Hepatocyte (in vitro differentiated cells): ENCODE measurements at regions not wholly inside any gene's neighbourhood (a gene's known extent, or its start where the extent isn't known, plus 50 kb on each side); places are given as distances from the start of the nearest gene placed in this dataset.

ENCODE experiments used
- DNase-seq: peaks from one replicate; pipeline ENCODE4 v3.0.0-alpha.2; 2016; ENCODE audit warnings: low spot score
- H2AFZ ChIP-seq: fragments of 200-600 bp; sonication (generic); 2 replicates; pipeline ENCODE4 v1.6.0; 2016; ENCODE audit warnings: antibody characterized with exemption, mild to moderate bottlenecking
- H3K27ac ChIP-seq: fragments of 200-600 bp; sonication (generic); 2 replicates; pipeline ENCODE4 v1.5.1; 2016; ENCODE audit warnings: mild to moderate bottlenecking
- H3K27me3 ChIP-seq: fragments of 200-600 bp; sonication (generic); 2 replicates; pipeline ENCODE4 v1.6.1; 2016
- H3K36me3 ChIP-seq: fragments of 200-600 bp; sonication (generic); replicated peaks from 2 replicates; pipeline ENCODE4 v1.5.1; 2016; ENCODE audit warnings: low read depth; ENCODE audit not compliant: insufficient read depth
- H3K4me1 ChIP-seq: fragments of 200-600 bp; sonication (generic); 2 replicates; pipeline ENCODE4 v1.5.1; 2016; ENCODE audit warnings: mild to moderate bottlenecking, moderate library complexity; ENCODE audit not compliant: insufficient read depth
- H3K4me2 ChIP-seq: fragments of 200-600 bp; sonication (generic); 2 replicates; pipeline ENCODE4 v1.6.0; 2016
- H3K4me3 ChIP-seq: fragments of 200-600 bp; sonication (generic); 2 replicates; pipeline ENCODE4 v1.5.1; 2016; ENCODE audit warnings: mild to moderate bottlenecking
- H3K79me2 ChIP-seq: fragments of 200-600 bp; sonication (generic); 2 replicates; pipeline ENCODE4 v1.6.0; 2017; ENCODE audit warnings: mild to moderate bottlenecking
- H3K9me2 ChIP-seq: fragments of 200-600 bp; sonication (generic); replicated peaks from 2 replicates; pipeline ENCODE4 v1.6.0; 2017; ENCODE audit warnings: mild to moderate bottlenecking; ENCODE audit not compliant: insufficient read depth
- H3K9me3 ChIP-seq: fragments of 200-600 bp; sonication (generic); 2 replicates; pipeline ENCODE4 v1.5.1; 2016; ENCODE audit warnings: low read depth, mild to moderate bottlenecking
- H4K20me1 ChIP-seq: fragments of 200-600 bp; sonication (generic); 2 replicates; pipeline ENCODE4 v1.6.0; 2016; ENCODE audit warnings: mild to moderate bottlenecking; ENCODE audit not compliant: insufficient read depth, poor library complexity, severe bottlenecking
- EZH2 ChIP-seq: fragments of 200-600 bp; sonication (generic); IDR thresholded peaks from 2 replicates; pipeline ENCODE4 v1.6.1; 2016; ENCODE audit warnings: antibody characterized with exemption, mild to moderate bottlenecking, borderline replicate concordance
- EZH2phosphoT487 ChIP-seq: fragments of 200-600 bp; sonication (generic); IDR thresholded peaks from one replicate; pipeline ENCODE4 v1.6.1; 2018; ENCODE audit warnings: antibody characterized with exemption, mild to moderate bottlenecking, low read depth, moderate library complexity; ENCODE audit not compliant: unreplicated experiment, severe bottlenecking
- WGBS: methylation state at CpG from one replicate; pipeline ENCODE4 v1.1.6; 2016; ENCODE audit warnings: low lambda C conversion rate; ENCODE audit errors: missing lambda C conversion rate; 5-methylcytosine and 5-hydroxymethylcytosine counted together
- TF ChIP-seq, protein P1 (sequence below): fragments of 200-600 bp; sonication (generic); IDR thresholded peaks from 2 replicates; pipeline ENCODE4 v1.5.1; 2016; ENCODE audit warnings: antibody characterized with exemption, mild to moderate bottlenecking; ENCODE audit not compliant: poor library complexity

DNA sequence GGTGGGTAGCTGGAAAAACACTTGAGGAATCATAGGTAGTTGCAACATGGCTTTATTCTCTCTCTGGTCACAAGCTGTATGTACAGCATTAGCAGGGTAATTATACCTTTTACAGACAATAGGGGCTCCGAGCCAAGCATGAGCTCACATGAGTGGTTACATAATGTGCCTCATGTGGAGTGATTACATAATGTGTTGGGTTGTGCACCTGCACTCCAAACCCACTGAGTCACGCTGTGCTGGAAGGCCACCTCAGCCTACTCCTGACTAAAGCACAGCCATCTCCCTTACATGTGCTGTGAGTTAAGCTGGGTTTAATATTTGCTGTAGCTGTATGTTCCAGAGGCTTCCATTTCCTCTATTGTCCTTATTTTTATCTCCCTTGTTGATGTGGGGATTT, 348.7 kb upstream of the SEMA3C start:
- H3K9me2 ChIP-seq = no peaks in the 10 kb centered on the region
- no peaks in the 10 kb centered on the region for H3K4me1 ChIP-seq
- H4K20me1 ChIP-seq = no peaks in the 10 kb centered on the region
- H3K4me2 ChIP-seq = no peak overlapping the region
- H3K9me3 ChIP-seq = no peaks in the 10 kb centered on the region
- no peak overlapping the region for H2AFZ ChIP-seq
- 45% methylated on average over 2 of the region's 2 CpGs for WGBS
- no peaks in the 10 kb centered on the region for H3K36me3 ChIP-seq
- no peak overlapping the region for H3K27ac ChIP-seq
- H3K4me3 ChIP-seq = no peak overlapping the region
- TF ChIP-seq EZH2 (no peak), EZH2phosphoT487 (no peak)
- TF ChIP-seq, protein P1, sequence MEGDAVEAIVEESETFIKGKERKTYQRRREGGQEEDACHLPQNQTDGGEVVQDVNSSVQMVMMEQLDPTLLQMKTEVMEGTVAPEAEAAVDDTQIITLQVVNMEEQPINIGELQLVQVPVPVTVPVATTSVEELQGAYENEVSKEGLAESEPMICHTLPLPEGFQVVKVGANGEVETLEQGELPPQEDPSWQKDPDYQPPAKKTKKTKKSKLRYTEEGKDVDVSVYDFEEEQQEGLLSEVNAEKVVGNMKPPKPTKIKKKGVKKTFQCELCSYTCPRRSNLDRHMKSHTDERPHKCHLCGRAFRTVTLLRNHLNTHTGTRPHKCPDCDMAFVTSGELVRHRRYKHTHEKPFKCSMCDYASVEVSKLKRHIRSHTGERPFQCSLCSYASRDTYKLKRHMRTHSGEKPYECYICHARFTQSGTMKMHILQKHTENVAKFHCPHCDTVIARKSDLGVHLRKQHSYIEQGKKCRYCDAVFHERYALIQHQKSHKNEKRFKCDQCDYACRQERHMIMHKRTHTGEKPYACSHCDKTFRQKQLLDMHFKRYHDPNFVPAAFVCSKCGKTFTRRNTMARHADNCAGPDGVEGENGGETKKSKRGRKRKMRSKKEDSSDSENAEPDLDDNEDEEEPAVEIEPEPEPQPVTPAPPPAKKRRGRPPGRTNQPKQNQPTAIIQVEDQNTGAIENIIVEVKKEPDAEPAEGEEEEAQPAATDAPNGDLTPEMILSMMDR = no peak
- no peak for DNase-seq
- H3K79me2 ChIP-seq = no peaks in the 10 kb centered on the region
- H3K27me3 ChIP-seq = no peaks in the 10 kb centered on the region

DNA sequence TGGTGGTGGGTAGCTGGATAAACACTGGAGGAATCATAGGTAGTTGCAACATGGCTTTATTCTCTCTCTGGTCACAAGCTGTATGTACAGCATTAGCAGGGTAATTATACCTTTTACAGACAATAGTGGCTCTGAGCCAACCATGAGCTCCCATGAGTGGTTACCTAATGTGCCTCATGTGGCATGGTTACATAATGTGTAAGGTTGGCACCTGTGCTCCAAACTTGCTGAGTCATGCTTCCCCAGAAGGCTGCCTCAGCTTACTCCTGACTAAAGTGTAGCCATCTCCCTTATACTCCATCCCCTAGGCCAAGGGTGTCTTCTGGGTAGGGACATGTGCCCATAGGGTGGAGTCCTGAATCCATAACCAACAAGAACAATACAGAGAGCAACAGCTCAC, 345.3 kb upstream of the SEMA3C start:
- Histone ChIP-seq H3K36me3 (no peaks in the 10 kb centered on the region), H4K20me1 (no peaks in the 10 kb centered on the region), H3K27ac (no peak overlapping the region), H3K9me2 (no peaks in the 10 kb centered on the region), H3K4me1 (no peaks in the 10 kb centered on the region), H3K4me3 (no peak overlapping the region), H2AFZ (no peak overlapping the region), H3K79me2 (no peaks in the 10 kb centered on the region), H3K27me3 (no peaks in the 10 kb centered on the region), H3K9me3 (peaks cover 11% of the 10 kb centered on the region), H3K4me2 (no peak overlapping the region)
- TF ChIP-seq EZH2phosphoT487 (no peak), EZH2 (no peak)
- TF ChIP-seq, protein P1 = no peak
- no peak for DNase-seq

- no peak overlapping the region for H3K4me2 ChIP-seq
- H3K9me2 ChIP-seq = no peaks in the 10 kb centered on the region
- H3K79me2 ChIP-seq = no peaks in the 10 kb centered on the region
- H3K27me3 ChIP-seq = no peaks in the 10 kb centered on the region
- H3K36me3 ChIP-seq = no peaks in the 10 kb centered on the region
- H3K4me3 ChIP-seq = no peak overlapping the region
- no peak for TF ChIP-seq EZH2phosphoT487
- no peak overlapping the region for H3K27ac ChIP-seq
- no peaks in the 10 kb centered on the region for H3K4me1 ChIP-seq
- no peak overlapping the region for H2AFZ ChIP-seq
- H4K20me1 ChIP-seq = no peaks in the 10 kb centered on the region
- no peak for DNase-seq
- whole genome bisulfite sequencing = 95% methylated on average over 2 of the region's 2 CpGs
- H3K9me3 ChIP-seq = peaks cover 11% of the 10 kb centered on the region
Observed at GRCh38 chr7:81260152-81260551, 341.3 kb upstream of the SEMA3C start.

- WGBS = 55% methylated on average over 7 of the region's 7 CpGs
- H2AFZ ChIP-seq = no peak overlapping the region
- DNase-seq = no peak
Observed at GRCh38 chr7:81256991-81257390, 338.1 kb upstream of the SEMA3C start.

More at GRCh38 chr7:81256991-81257390, 338.1 kb upstream of the SEMA3C start:
- Histone ChIP-seq H3K4me2 (no peak overlapping the region), H3K9me2 (no peaks in the 10 kb centered on the region), H4K20me1 (no peaks in the 10 kb centered on the region), H3K27me3 (no peaks in the 10 kb centered on the region), H3K9me3 (peaks cover 11% of the 10 kb centered on the region), H3K4me3 (no peak overlapping the region), H3K4me1 (no peaks in the 10 kb centered on the region), H3K79me2 (no peaks in the 10 kb centered on the region), H3K36me3 (no peaks in the 10 kb centered on the region), H3K27ac (no peak overlapping the region)
- TF ChIP-seq EZH2phosphoT487 (no peak), EZH2 (no peak)
- TF ChIP-seq, protein P1 = peak; percentile 36
